ENCODE measurements at regions not wholly inside any gene's neighbourhood (a gene's known extent, or its start where the extent isn't known, plus 50 kb on each side); places are given as distances from the start of the nearest gene placed in this dataset.
"Not testable (repeated sequence)": the region's sequence is repeated elsewhere in the genome, so short reads cannot be mapped to it uniquely, and the experiment has no call there.

GRCh38 chr4:179285696-179286095, 1843.5 kb upstream of the AGA start:
- DNase-seq (ENCODE audit: low read depth), result no peak

GRCh38 chr4:179291657-179292056, 1849.4 kb upstream of the AGA start:
- DNase-seq (ENCODE audit: low read depth), result no peak

- DNase-seq (ENCODE audit: low read depth), result no peak
Measured at GRCh38 chr4:179292468-179292867, 1850.2 kb upstream of the AGA start.

- no peak for DNase-seq (ENCODE audit: low read depth)
Measured at GRCh38 chr4:179307297-179308136, 1865.3 kb upstream of the AGA start.

- DNase-seq (ENCODE audit: low read depth), result no peak
Measured at GRCh38 chr4:179313823-179314222, 1871.6 kb upstream of the AGA start.

- no peak for DNase-seq (ENCODE audit: low read depth)
Measured at GRCh38 chr4:179325181-179325580, 1882.9 kb upstream of the AGA start.

GRCh38 chr4:179328627-179329026, 1886.4 kb upstream of the AGA start:
- DNase-seq (ENCODE audit: low read depth), result no peak

- DNase-seq (ENCODE audit: low read depth), result no peak
Measured at GRCh38 chr4:179331362-179331761, 1889.1 kb upstream of the AGA start.

- no peak for DNase-seq (ENCODE audit: low read depth)
Measured at GRCh38 chr4:179344861-179345260, 1902.6 kb upstream of the AGA start.

GRCh38 chr4:179352221-179352620, 1910.0 kb upstream of the AGA start:
- no peak for DNase-seq (ENCODE audit: low read depth)

- no peak for DNase-seq (ENCODE audit: low read depth)
Measured at GRCh38 chr4:179353786-179354185, 1911.5 kb upstream of the AGA start.

- no peak for DNase-seq (ENCODE audit: low read depth)
Measured at GRCh38 chr4:179361978-179362486, 1919.8 kb upstream of the AGA start.

GRCh38 chr4:179365932-179366331, 1923.7 kb upstream of the AGA start:
- not testable (repeated sequence) for DNase-seq (ENCODE audit: low read depth)

GRCh38 chr4:179372242-179372641, 1930.0 kb upstream of the AGA start:
- no peak for DNase-seq (ENCODE audit: low read depth)

- no peak for DNase-seq (ENCODE audit: low read depth)
Measured at GRCh38 chr4:179372746-179373145, 1930.5 kb upstream of the AGA start.

- DNase-seq (ENCODE audit: low read depth), result not testable (repeated sequence)
Measured at GRCh38 chr4:179378847-179379246, 1936.6 kb upstream of the AGA start.

- no peak for DNase-seq (ENCODE audit: low read depth)
Measured at GRCh38 chr4:179392787-179393186, 1950.5 kb upstream of the AGA start.

GRCh38 chr4:179398414-179398813, 1956.2 kb upstream of the AGA start:
- no peak for DNase-seq (ENCODE audit: low read depth)

GRCh38 chr4:179399054-179399782, 1957.0 kb upstream of the AGA start:
- no peak for DNase-seq (ENCODE audit: low read depth)

GRCh38 chr4:179415037-179415846, 1973.0 kb upstream of the AGA start:
- no peak for DNase-seq (ENCODE audit: low read depth)

- no peak for DNase-seq (ENCODE audit: low read depth)
Measured at GRCh38 chr4:179415847-179416223, 1973.6 kb upstream of the AGA start.

GRCh38 chr4:179417357-179417756, 1975.1 kb upstream of the AGA start:
- DNase-seq (ENCODE audit: low read depth), result no peak
